ENCODE measurements at regions not wholly inside any gene's neighbourhood (a gene's known extent, or its start where the extent isn't known, plus 50 kb on each side); places are given as distances from the start of the nearest gene placed in this dataset.
A peak's percentile ranks its signal among the peaks of the same experiment; 100 is the strongest.

DNA sequence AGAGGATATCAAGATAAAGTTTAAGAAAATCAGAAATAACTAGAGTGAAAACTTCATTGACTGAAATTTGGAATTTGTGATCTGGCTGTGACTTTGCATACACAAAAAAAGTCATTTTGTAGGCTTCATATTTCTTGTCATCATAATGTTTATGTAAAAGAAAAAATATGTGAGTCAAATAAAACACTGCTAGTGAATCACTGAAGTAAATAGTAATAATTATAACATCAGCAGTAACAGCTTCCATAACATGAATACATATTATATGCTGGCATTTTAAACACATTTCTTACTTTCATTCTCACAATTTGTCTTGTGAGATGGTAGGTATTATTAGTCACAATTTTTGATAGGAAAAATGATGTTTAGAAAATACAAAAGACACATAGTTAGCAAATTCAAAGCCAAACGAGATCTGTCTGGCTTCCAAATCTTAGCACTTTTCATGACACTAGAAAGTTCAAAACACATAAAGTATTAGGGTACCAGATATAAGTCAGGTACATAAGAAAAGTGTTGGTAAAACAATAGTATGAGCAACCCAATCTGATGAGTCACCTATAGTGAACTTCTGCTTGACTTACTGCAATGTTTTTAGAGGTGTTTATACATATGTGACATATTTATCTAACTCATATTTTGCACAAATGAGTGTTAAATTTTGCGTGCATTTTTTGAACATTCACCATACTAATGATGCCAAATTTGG lies 241.0 kb upstream of the SNX7 start:
- H3K9ac ChIP-seq: no peak overlapping the region
- H3K79me2 ChIP-seq (ENCODE audit: insufficient read depth, low read depth): no peaks in the 10 kb centered on the region
- no peaks in the 10 kb centered on the region for H3K27me3 ChIP-seq (ENCODE audit: insufficient read depth, low read depth)
- no peaks in the 10 kb centered on the region for H3K36me3 ChIP-seq (ENCODE audit: insufficient read depth)
- no peaks in the 10 kb centered on the region for H3K4me1 ChIP-seq (ENCODE audit: low read depth, poor library complexity, severe bottlenecking)
- TF ChIP-seq, protein P1, sequence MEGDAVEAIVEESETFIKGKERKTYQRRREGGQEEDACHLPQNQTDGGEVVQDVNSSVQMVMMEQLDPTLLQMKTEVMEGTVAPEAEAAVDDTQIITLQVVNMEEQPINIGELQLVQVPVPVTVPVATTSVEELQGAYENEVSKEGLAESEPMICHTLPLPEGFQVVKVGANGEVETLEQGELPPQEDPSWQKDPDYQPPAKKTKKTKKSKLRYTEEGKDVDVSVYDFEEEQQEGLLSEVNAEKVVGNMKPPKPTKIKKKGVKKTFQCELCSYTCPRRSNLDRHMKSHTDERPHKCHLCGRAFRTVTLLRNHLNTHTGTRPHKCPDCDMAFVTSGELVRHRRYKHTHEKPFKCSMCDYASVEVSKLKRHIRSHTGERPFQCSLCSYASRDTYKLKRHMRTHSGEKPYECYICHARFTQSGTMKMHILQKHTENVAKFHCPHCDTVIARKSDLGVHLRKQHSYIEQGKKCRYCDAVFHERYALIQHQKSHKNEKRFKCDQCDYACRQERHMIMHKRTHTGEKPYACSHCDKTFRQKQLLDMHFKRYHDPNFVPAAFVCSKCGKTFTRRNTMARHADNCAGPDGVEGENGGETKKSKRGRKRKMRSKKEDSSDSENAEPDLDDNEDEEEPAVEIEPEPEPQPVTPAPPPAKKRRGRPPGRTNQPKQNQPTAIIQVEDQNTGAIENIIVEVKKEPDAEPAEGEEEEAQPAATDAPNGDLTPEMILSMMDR (conservative IDR thresholded peaks at IDR 0.05; ENCODE audit: low read depth, low read length): no peak
- H3K27ac ChIP-seq: no peak overlapping the region
- H4K20me1 ChIP-seq (ENCODE audit: insufficient read depth): no peaks in the 10 kb centered on the region
- no peak overlapping the region for H2AFZ ChIP-seq (ENCODE audit: low read depth)
- no peak overlapping the region for H3K4me2 ChIP-seq
- H3K4me3 ChIP-seq (IDR thresholded peaks at IDR 0.05; ENCODE audit: insufficient read depth, low read depth, low read length): no peak overlapping the region

- no peak overlapping the region for H2AFZ ChIP-seq (ENCODE audit: low read depth)
- H3K27ac ChIP-seq: no peak overlapping the region
- no peak overlapping the region for H3K4me2 ChIP-seq
- no peak overlapping the region for H3K9ac ChIP-seq
- H3K79me2 ChIP-seq (ENCODE audit: insufficient read depth, low read depth): no peaks in the 10 kb centered on the region
- TF ChIP-seq, protein P1 (conservative IDR thresholded peaks at IDR 0.05; ENCODE audit: low read depth, low read length): no peak
- no peak overlapping the region for H3K4me3 ChIP-seq (IDR thresholded peaks at IDR 0.05; ENCODE audit: insufficient read depth, low read depth, low read length)
- no peaks in the 10 kb centered on the region for H3K27me3 ChIP-seq (ENCODE audit: insufficient read depth, low read depth)
- no peaks in the 10 kb centered on the region for H3K36me3 ChIP-seq (ENCODE audit: insufficient read depth)
- no peaks in the 10 kb centered on the region for H4K20me1 ChIP-seq (ENCODE audit: insufficient read depth)
- H3K4me1 ChIP-seq (ENCODE audit: low read depth, poor library complexity, severe bottlenecking): no peaks in the 10 kb centered on the region
Observed at GRCh38 chr1:98417820-98418219, 243.7 kb upstream of the SNX7 start.

GRCh38 chr1:98410082-98410481 lies 251.4 kb upstream of the SNX7 start:
- Histone ChIP-seq H3K79me2 (ENCODE audit: insufficient read depth, low read depth) (no peaks in the 10 kb centered on the region), H4K20me1 (ENCODE audit: insufficient read depth) (no peaks in the 10 kb centered on the region), H3K9ac (no peak overlapping the region), H3K4me1 (ENCODE audit: low read depth, poor library complexity, severe bottlenecking) (no peaks in the 10 kb centered on the region), H2AFZ (ENCODE audit: low read depth) (no peak overlapping the region), H3K27ac (no peak overlapping the region), H3K4me3 (IDR thresholded peaks at IDR 0.05; ENCODE audit: insufficient read depth, low read depth, low read length) (no peak overlapping the region), H3K4me2 (no peak overlapping the region), H3K36me3 (ENCODE audit: insufficient read depth) (no peaks in the 10 kb centered on the region), H3K27me3 (ENCODE audit: insufficient read depth, low read depth) (no peaks in the 10 kb centered on the region)
- TF ChIP-seq, protein P1 (conservative IDR thresholded peaks at IDR 0.05; ENCODE audit: low read depth, low read length): no peak

DNA sequence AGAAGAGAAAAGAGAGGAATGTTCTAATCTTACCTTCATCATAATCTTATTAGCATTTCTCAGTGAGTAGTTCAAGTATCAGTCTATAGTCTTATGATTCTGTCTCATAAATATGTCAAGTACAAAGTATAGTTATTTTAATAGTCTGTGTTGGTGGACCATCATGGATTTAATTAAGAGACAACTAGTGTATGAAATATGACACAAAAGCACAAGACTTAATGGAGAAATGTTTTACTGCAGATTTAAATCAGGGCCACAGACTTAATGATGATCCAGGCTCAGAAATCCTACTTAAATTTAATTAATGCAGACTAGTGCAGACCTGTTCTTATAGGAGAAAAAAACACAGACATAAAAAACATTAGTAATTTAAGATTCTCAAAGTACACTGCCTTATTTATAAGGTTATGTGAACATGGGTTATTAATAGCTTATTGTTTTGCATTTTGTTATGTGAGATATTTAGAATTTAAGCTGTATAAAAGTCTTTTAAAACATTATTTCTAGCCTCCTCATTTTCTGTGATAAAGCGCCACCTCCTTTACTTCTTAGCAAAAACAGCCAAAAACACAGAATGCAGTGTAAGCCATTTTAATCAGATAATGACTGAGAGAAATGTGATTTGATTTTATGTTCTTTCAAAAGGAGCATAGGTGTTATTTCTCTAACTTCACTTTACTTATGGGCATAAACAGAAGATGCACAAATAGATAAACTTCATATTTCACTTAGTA lies 255.0 kb upstream of the SNX7 start:
- no peak overlapping the region for H3K4me3 ChIP-seq (IDR thresholded peaks at IDR 0.05; ENCODE audit: insufficient read depth, low read depth, low read length)

More for the DNA sequence above, 255.0 kb upstream of the SNX7 start:
- no peak overlapping the region for H3K27ac ChIP-seq
- no peaks in the 10 kb centered on the region for H4K20me1 ChIP-seq (ENCODE audit: insufficient read depth)
- no peak overlapping the region for H3K4me2 ChIP-seq
- no peaks in the 10 kb centered on the region for H3K27me3 ChIP-seq (ENCODE audit: insufficient read depth, low read depth)
- H3K79me2 ChIP-seq (ENCODE audit: insufficient read depth, low read depth): no peaks in the 10 kb centered on the region
- no peaks in the 10 kb centered on the region for H3K4me1 ChIP-seq (ENCODE audit: low read depth, poor library complexity, severe bottlenecking)
- no peak overlapping the region for H3K9ac ChIP-seq
- no peaks in the 10 kb centered on the region for H3K36me3 ChIP-seq (ENCODE audit: insufficient read depth)
- TF ChIP-seq, protein P1 (conservative IDR thresholded peaks at IDR 0.05; ENCODE audit: low read depth, low read length): no peak
- 0 out of 2 replicates have a peak overlapping the region, but pooled peaks have one; percentile 12 for H2AFZ ChIP-seq (ENCODE audit: low read depth)

Measured in KMS-11 (cell line).